OCI-LY1 (cell line): ENCODE measurements at regions not wholly inside any gene's neighbourhood (a gene's known extent, or its start where the extent isn't known, plus 50 kb on each side); places are given as distances from the start of the nearest gene placed in this dataset.

ENCODE experiments used
- H2AFZ ChIP-seq: fragments of 200-600 bp; sonication (generic), shearing (Covaris generic); 2 replicates; pipeline ENCODE4 v1.6.0; 2014; ENCODE audit warnings: antibody characterized with exemption, mild to moderate bottlenecking, low read length
- H3F3A ChIP-seq: fragments of 200-600 bp; sonication (generic), shearing (Covaris generic); 2 replicates; pipeline ENCODE4 v1.6.0; 2014; ENCODE audit warnings: mild to moderate bottlenecking, antibody characterized with exemption, low read length, moderate library complexity; ENCODE audit not compliant: insufficient read depth
- H3K27ac ChIP-seq: fragments of 200-600 bp; sonication (generic); 2 replicates; pipeline ENCODE4 v1.5.1; 2014; ENCODE audit warnings: low read length, mixed run types, mild to moderate bottlenecking, low read depth; ENCODE audit not compliant: poor library complexity, severe bottlenecking
- H3K27me3 ChIP-seq: fragments of 200-600 bp; sonication (generic); 2 replicates; pipeline ENCODE4 v1.6.0; 2014; ENCODE audit warnings: antibody characterized with exemption, mild to moderate bottlenecking, low read length, moderate library complexity; ENCODE audit not compliant: insufficient read depth
- H3K36me3 ChIP-seq: fragments of 200-600 bp; sonication (generic); 2 replicates; pipeline ENCODE4 v1.6.1; 2014; ENCODE audit warnings: mild to moderate bottlenecking, antibody characterized with exemption, low read length, moderate library complexity, mixed read lengths; ENCODE audit not compliant: insufficient read depth
- H3K4me1 ChIP-seq: fragments of 200-600 bp; sonication (generic); 2 replicates; pipeline ENCODE4 v1.5.1; 2014; ENCODE audit warnings: mild to moderate bottlenecking, low read length, moderate library complexity; ENCODE audit not compliant: insufficient read depth, severe bottlenecking
- H3K4me2 ChIP-seq: fragments of 200-600 bp; sonication (generic), shearing (Covaris generic); 2 replicates; pipeline ENCODE4 v1.6.1; 2014; ENCODE audit warnings: low read length
- H3K4me3 ChIP-seq: fragments of 200-600 bp; sonication (generic); 2 replicates; pipeline ENCODE4 v1.5.1; 2014; ENCODE audit warnings: low read length, low read depth, mild to moderate bottlenecking, mixed read lengths; ENCODE audit not compliant: poor library complexity, severe bottlenecking
- H3K79me2 ChIP-seq: fragments of 200-600 bp; shearing (Covaris generic); 2 replicates; pipeline ENCODE4 v1.6.1; 2016; ENCODE audit warnings: mixed run types, low read length, mixed read lengths; ENCODE audit not compliant: insufficient read depth
- H3K9ac ChIP-seq: fragments of 200-600 bp; sonication (generic), shearing (Covaris generic); 2 replicates; pipeline ENCODE4 v1.6.1; 2014; ENCODE audit warnings: mild to moderate bottlenecking, low read length, mixed read lengths
- H3K9me2 ChIP-seq: fragments of 200-600 bp; sonication (generic), shearing (Covaris generic); 2 replicates; pipeline ENCODE4 v1.6.1; 2014; ENCODE audit warnings: low read depth, mild to moderate bottlenecking, low read length, mixed read lengths
- H3K9me3 ChIP-seq: fragments of 200-600 bp; shearing (Covaris generic); 2 replicates; pipeline ENCODE4 v1.6.1; 2014; ENCODE audit warnings: low read length, mixed read lengths
- H4K20me1 ChIP-seq: fragments of 200-600 bp; sonication (generic), shearing (Covaris generic); 2 replicates; pipeline ENCODE4 v1.6.0; 2016; ENCODE audit warnings: mild to moderate bottlenecking, low read length; ENCODE audit not compliant: insufficient read depth
- CTCF ChIP-seq: fragments of 200-600 bp; sonication (generic), shearing (Covaris generic); IDR thresholded peaks from 2 replicates; pipeline ENCODE4 v1.5.1; 2017; ENCODE audit warnings: mild to moderate bottlenecking, antibody characterized with exemption, low read length, moderate library complexity, mixed read lengths
- EZH2 ChIP-seq: fragments of 200-600 bp; sonication (generic), shearing (Covaris generic); IDR thresholded peaks from 2 replicates; pipeline ENCODE4 v1.8.0; 2017; ENCODE audit warnings: borderline replicate concordance, mixed run types, mild to moderate bottlenecking, antibody characterized with exemption, low read length, moderate library complexity, mixed read lengths

DNA sequence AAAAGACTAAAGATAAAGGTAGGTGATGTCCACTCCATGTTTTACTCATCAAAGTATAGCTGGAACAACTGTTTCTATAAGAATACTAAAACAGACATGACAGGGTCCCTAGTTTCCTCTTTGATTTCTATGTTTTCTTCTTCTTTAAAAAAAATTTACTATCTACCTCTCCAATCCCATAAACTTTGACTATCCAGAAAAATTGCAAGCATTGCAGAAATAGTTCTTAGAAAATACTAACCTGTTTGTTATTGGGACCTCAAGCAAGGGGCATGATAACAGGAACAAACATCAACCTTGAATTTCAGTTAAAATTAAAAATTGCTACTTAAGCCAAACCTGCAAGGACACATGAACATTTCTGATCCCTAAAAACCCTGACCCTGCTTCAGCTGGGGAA lies 1226.5 kb downstream of the C4orf33 start:
- no peak for TF ChIP-seq CTCF
- TF ChIP-seq EZH2, result no peak
- H3K27ac ChIP-seq, result no peak overlapping the region
- H4K20me1 ChIP-seq, result no peaks in the 10 kb centered on the region
- H3K36me3 ChIP-seq, result no peaks in the 10 kb centered on the region
- no peaks in the 10 kb centered on the region for H3K4me1 ChIP-seq
- H3K9me3 ChIP-seq, result no peaks in the 10 kb centered on the region
- no peaks in the 10 kb centered on the region for H3F3A ChIP-seq
- no peak overlapping the region for H2AFZ ChIP-seq
- H3K9ac ChIP-seq, result no peak overlapping the region
- no peak overlapping the region for H3K4me2 ChIP-seq
- no peak overlapping the region for H3K4me3 ChIP-seq
- H3K79me2 ChIP-seq, result no peaks in the 10 kb centered on the region
- H3K9me2 ChIP-seq, result no peaks in the 10 kb centered on the region
- no peaks in the 10 kb centered on the region for H3K27me3 ChIP-seq

- no peak for TF ChIP-seq CTCF
- TF ChIP-seq EZH2, result no peak
Measured at GRCh38 chr4:130329036-130329435, 1233.1 kb downstream of the C4orf33 start.

GRCh38 chr4:130333241-130333759 lies 1237.3 kb downstream of the C4orf33 start:
- Histone ChIP-seq H3K9me3 (no peaks in the 10 kb centered on the region), H3K9me2 (no peaks in the 10 kb centered on the region), H4K20me1 (no peaks in the 10 kb centered on the region), H3K9ac (no peak overlapping the region), H3K4me3 (no peak overlapping the region), H3K4me1 (peaks cover 21% of the 10 kb centered on the region), H2AFZ (no peak overlapping the region), H3K79me2 (no peaks in the 10 kb centered on the region), H3K27ac (no peak overlapping the region), H3K27me3 (no peaks in the 10 kb centered on the region), H3K36me3 (no peaks in the 10 kb centered on the region), H3F3A (no peaks in the 10 kb centered on the region), H3K4me2 (no peak overlapping the region)
- TF ChIP-seq EZH2, result no peak
- TF ChIP-seq CTCF, result no peak

More at GRCh38 chr4:130329036-130329435, 1233.1 kb downstream of the C4orf33 start:
- H3F3A ChIP-seq, result no peaks in the 10 kb centered on the region
- no peak overlapping the region for H3K27ac ChIP-seq
- H4K20me1 ChIP-seq, result no peaks in the 10 kb centered on the region
- H3K79me2 ChIP-seq, result no peaks in the 10 kb centered on the region
- H3K9me3 ChIP-seq, result no peaks in the 10 kb centered on the region
- no peaks in the 10 kb centered on the region for H3K27me3 ChIP-seq
- no peak overlapping the region for H3K4me2 ChIP-seq
- no peaks in the 10 kb centered on the region for H3K9me2 ChIP-seq
- H2AFZ ChIP-seq, result peak overlapping the region; percentile 90; the same call in 1 of the 2 replicates
- H3K4me3 ChIP-seq, result no peak overlapping the region
- no peaks in the 10 kb centered on the region for H3K4me1 ChIP-seq
- no peak overlapping the region for H3K9ac ChIP-seq
- no peaks in the 10 kb centered on the region for H3K36me3 ChIP-seq
